HCT116 (cell line): ENCODE measurements at regions not wholly inside any gene's neighbourhood (a gene's known extent, or its start where the extent isn't known, plus 50 kb on each side); places are given as distances from the start of the nearest gene placed in this dataset.

Experiments used
- ATAC-seq: fragments of 200-7000 bp; cut with Tn5 transposase; 2 replicates; pipeline ENCODE4 v1.9.1; 2020; ENCODE audit warnings: mild to moderate bottlenecking, moderate library complexity
- BruUV-seq: library from RNA; stranded (reverse); fragments of 400-500 nt; replicated peaks from 2 replicates; lab custom pipeline; 2021; lab: Mats Ljungman, UMichigan
- CTCF ChIA-PET: fragments of 300-600 bp; sonication (Branson Sonifier 250); formaldehyde crosslinking; loops from one replicate; lab custom pipeline; 2021; ENCODE audit warnings: antibody characterized with exemption; lab: Charles Lee
- POLR2A ChIA-PET: fragments of 300-600, 350-600 bp; sonication (Branson Sonifier 250); formaldehyde crosslinking; loops from one replicate; lab custom pipeline; 2021; ENCODE audit warnings: antibody characterized with exemption; lab: Charles Lee
- RAD21 ChIA-PET, 2 experiments: fragments of 300-600 bp; sonication (Branson Sonifier 250); formaldehyde crosslinking; loops; one replicate each; lab custom pipeline; 2023; ENCODE audit warnings: low total read pairs in 2 of 2; ENCODE audit not compliant: uncharacterized antibody in 2 of 2, unreplicated experiment in 2 of 2, low non-redundant PET in 1 of 2; lab: Charles Lee
- DNase-seq: peaks from one replicate; pipeline ENCODE4 v3.0.0-alpha.2; 2010; ENCODE audit warnings: low read depth, low spot score
- H2AFZ ChIP-seq: fragments of 200-600 bp; shearing (Covaris generic), sonication (generic); 2 replicates; pipeline ENCODE4 v1.6.1; 2017; ENCODE audit warnings: low read depth, mixed run types, mixed read lengths, antibody characterized with exemption, low read length; ENCODE audit not compliant: poor library complexity, severe bottlenecking
- H3K27ac ChIP-seq: 2 replicates; pipeline ENCODE4 v1.5.1; 2012; ENCODE audit warnings: low read depth, low read length
- H3K27me3 ChIP-seq: fragments of 200-600 bp; sonication (generic); 2 replicates; pipeline ENCODE4 v1.6.1; 2016; ENCODE audit warnings: mixed run types, low read length, mixed read lengths; ENCODE audit not compliant: insufficient read depth
- H3K36me3 ChIP-seq, 2 experiments: fragments of 200-500 bp in 1 of 2; fragments of 200-600 bp in 1 of 2; sonication (Bioruptor generic) in 1 of 2; sonication (generic) in 1 of 2; 2 replicates each; pipeline versions ENCODE4 v1.5.1 to v1.6.1; 2014 to 2016; ENCODE audit warnings: low read length in 2 of 2, inconsistent platforms in 1 of 2, mixed read lengths in 1 of 2, mixed run types in 1 of 2; ENCODE audit not compliant: insufficient read depth in 2 of 2, control insufficient read depth in 1 of 2
- H3K4me1 ChIP-seq, 2 experiments: fragments of 200-600 bp in 1 of 2; sonication (generic) in 1 of 2; 2 replicates each; pipeline versions ENCODE4 v1.5.1 to v1.6.1; 2012 to 2017; ENCODE audit warnings: low read length in 2 of 2, inconsistent platforms in 1 of 2, mild to moderate bottlenecking in 1 of 2, mixed read lengths in 1 of 2, mixed run types in 1 of 2, moderate library complexity in 1 of 2; ENCODE audit not compliant: insufficient read depth in 2 of 2, control insufficient read depth in 1 of 2
- H3K4me2 ChIP-seq: fragments of 200-600 bp; sonication (generic); 2 replicates; pipeline ENCODE4 v1.6.1; 2017; ENCODE audit warnings: mixed run types, low read length, mixed read lengths
- H3K4me3 ChIP-seq, 2 experiments: fragments of 200-600 bp in 1 of 2; sonication (generic) in 1 of 2; replicated peaks in 1 of 2; 2 replicates each; pipeline ENCODE4 v1.5.1; 2011 to 2016; ENCODE audit warnings: low read length in 2 of 2, control low read depth in 1 of 2, low read depth in 1 of 2, mild to moderate bottlenecking in 1 of 2, mixed read lengths in 1 of 2, mixed run types in 1 of 2
- H3K79me2 ChIP-seq: fragments of 200-600 bp; sonication (generic); 2 replicates; pipeline ENCODE4 v1.6.1; 2017; ENCODE audit warnings: mild to moderate bottlenecking, mixed run types, low read length, moderate library complexity, mixed read lengths; ENCODE audit not compliant: insufficient read depth
- H3K9ac ChIP-seq: fragments of 200-600 bp; sonication (generic); 2 replicates; pipeline ENCODE4 v1.6.1; 2016; ENCODE audit warnings: low read length, mixed read lengths
- H3K9me2 ChIP-seq: fragments of 200-600 bp; sonication (generic), shearing (Covaris generic); 2 replicates; pipeline ENCODE4 v1.6.1; 2017; ENCODE audit warnings: mixed run types, mild to moderate bottlenecking, moderate library complexity; ENCODE audit not compliant: insufficient read depth
- H3K9me3 ChIP-seq, 2 experiments: fragments of 200-500 bp in 1 of 2; fragments of 200-600 bp in 1 of 2; sonication (Bioruptor generic) in 1 of 2; sonication (generic) in 1 of 2; 2 replicates each; pipeline ENCODE4 v1.6.1; 2014 to 2017; ENCODE audit warnings: low read length in 2 of 2, mixed read lengths in 2 of 2, inconsistent platforms in 1 of 2, low read depth in 1 of 2, mild to moderate bottlenecking in 1 of 2, mixed run types in 1 of 2, moderate library complexity in 1 of 2; ENCODE audit not compliant: control insufficient read depth in 1 of 2, insufficient read depth in 1 of 2
- H4K20me1 ChIP-seq: fragments of 200-600 bp; sonication (generic), shearing (Covaris generic); 2 replicates; pipeline ENCODE4 v1.6.1; 2017; ENCODE audit warnings: mixed run types, mild to moderate bottlenecking, moderate library complexity; ENCODE audit not compliant: insufficient read depth
- CBX3 ChIP-seq: IDR thresholded peaks from 2 replicates; pipeline ENCODE4 v1.6.1; 2012; ENCODE audit warnings: low read depth
- CEBPB ChIP-seq: IDR thresholded peaks from 2 replicates; pipeline ENCODE4 v1.6.1; 2012; ENCODE audit warnings: low read depth
- EGR1 ChIP-seq: IDR thresholded peaks from 2 replicates; pipeline ENCODE4 v1.6.1; 2012; ENCODE audit warnings: low read depth
- ELF1 ChIP-seq: IDR thresholded peaks from 2 replicates; pipeline ENCODE4 v1.6.1; 2012; ENCODE audit warnings: low read depth, borderline replicate concordance
- EZH2 ChIP-seq: fragments of 200-600 bp; sonication (generic); IDR thresholded peaks from 2 replicates; pipeline ENCODE4 v1.6.1; 2017; ENCODE audit warnings: antibody characterized with exemption, mixed run types
- EZH2phosphoT487 ChIP-seq: fragments of 200-600 bp; IDR thresholded peaks from 2 replicates; pipeline ENCODE4 v1.6.1; 2018; ENCODE audit warnings: antibody characterized with exemption, borderline replicate concordance
- FOSL1 ChIP-seq: IDR thresholded peaks from 2 replicates; pipeline ENCODE4 v1.6.1; 2012; ENCODE audit warnings: low read depth
- POLR2A ChIP-seq: IDR thresholded peaks from 2 replicates; pipeline ENCODE4 v1.7.0; 2011; ENCODE audit warnings: borderline replicate concordance; ENCODE audit not compliant: insufficient read depth, insufficient read length; ENCODE audit errors: extremely low read depth
- POLR2AphosphoS5 ChIP-seq: IDR thresholded peaks from 2 replicates; pipeline ENCODE4 v1.6.1; 2011; ENCODE audit warnings: mild to moderate bottlenecking, low read depth, low read length, moderate library complexity
- RAD21 ChIP-seq: IDR thresholded peaks from 2 replicates; pipeline ENCODE4 v1.6.1; 2012; ENCODE audit warnings: low read depth, mild to moderate bottlenecking
- SIN3A ChIP-seq: IDR thresholded peaks from 2 replicates; pipeline ENCODE4 v1.6.1; 2012; ENCODE audit warnings: low read depth
- SP1 ChIP-seq: IDR thresholded peaks from 2 replicates; pipeline ENCODE4 v1.6.1; 2012; ENCODE audit warnings: low read depth
- SRF ChIP-seq: IDR thresholded peaks from 2 replicates; pipeline ENCODE4 v1.6.1; 2012; ENCODE audit warnings: low read depth
- TCF7L2 ChIP-seq: IDR thresholded peaks from 2 replicates; pipeline ENCODE4 v1.7.0; 2011; ENCODE audit warnings: borderline replicate concordance, inconsistent platforms; ENCODE audit not compliant: insufficient read depth, insufficient read length; ENCODE audit errors: extremely low read depth
- YY1 ChIP-seq: IDR thresholded peaks from 2 replicates; pipeline ENCODE4 v1.6.1; 2011; ENCODE audit warnings: low read length, low read depth, moderate library complexity, mild to moderate bottlenecking; ENCODE audit not compliant: insufficient replicate concordance; ENCODE audit errors: extremely low read depth
- ZFX ChIP-seq: fragments of 450-650 bp; IDR thresholded peaks from 2 replicates; pipeline ENCODE4 v1.6.1; 2017
- intact Hi-C: fragments of 100-400 bp; cut with micrococcal nuclease; formaldehyde crosslinking; loops from 2 replicates; pipeline ENCODE4 v1.10.0; 2022
- TF ChIP-seq, protein P1 (sequence below): IDR thresholded peaks from 2 replicates; pipeline ENCODE4 v1.6.1; 2012
- TF ChIP-seq, protein P2 (sequence below): IDR thresholded peaks from 2 replicates; pipeline ENCODE4 v1.6.1; 2012
- TF ChIP-seq, protein P3 (sequence below), 3 experiments: fragments of 200-600 bp in 1 of 3; sonication (generic) in 1 of 3; IDR thresholded peaks in 2 of 3; conservative IDR thresholded peaks in 1 of 3; 2 replicates each; pipeline ENCODE4 v1.5.1; 2012 to 2017; ENCODE audit warnings: low read depth in 2 of 3, low read length in 2 of 3, antibody characterized with exemption in 1 of 3, borderline replicate concordance in 1 of 3, control low read depth in 1 of 3, mild to moderate bottlenecking in 1 of 3, mixed read lengths in 1 of 3, mixed run types in 1 of 3, moderate library complexity in 1 of 3; ENCODE audit not compliant: insufficient read depth in 1 of 3
- TF ChIP-seq, protein P4 (sequence below): IDR thresholded peaks from 2 replicates; pipeline ENCODE4 v1.6.1; 2011; ENCODE audit warnings: mild to moderate bottlenecking, low read length, moderate library complexity; ENCODE audit not compliant: insufficient replicate concordance; ENCODE audit errors: extremely low read depth

DNA sequence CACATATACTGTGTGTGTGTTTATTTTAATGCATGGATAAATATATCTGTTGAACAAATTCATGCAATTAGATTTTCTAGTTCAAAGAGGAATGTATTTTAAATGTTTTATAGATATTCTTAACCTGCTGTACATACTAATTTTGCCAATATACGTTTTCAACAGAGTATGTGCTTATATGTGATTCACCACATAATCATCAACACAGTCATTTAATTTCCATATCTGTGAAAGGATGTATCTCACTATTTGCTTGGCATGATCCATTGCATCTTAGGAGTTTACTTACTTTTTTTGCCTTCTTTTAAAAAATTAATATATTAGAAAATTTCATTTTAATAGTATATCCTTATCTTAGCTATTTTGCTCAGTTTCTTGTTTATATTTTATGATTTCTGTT lies 902.3 kb upstream of the CITED2 start (continued):
- TF ChIP-seq, protein P1, sequence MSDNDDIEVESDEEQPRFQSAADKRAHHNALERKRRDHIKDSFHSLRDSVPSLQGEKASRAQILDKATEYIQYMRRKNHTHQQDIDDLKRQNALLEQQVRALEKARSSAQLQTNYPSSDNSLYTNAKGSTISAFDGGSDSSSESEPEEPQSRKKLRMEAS = no peak
- no peak for TF ChIP-seq EZH2phosphoT487
- TF ChIP-seq, protein P2, sequence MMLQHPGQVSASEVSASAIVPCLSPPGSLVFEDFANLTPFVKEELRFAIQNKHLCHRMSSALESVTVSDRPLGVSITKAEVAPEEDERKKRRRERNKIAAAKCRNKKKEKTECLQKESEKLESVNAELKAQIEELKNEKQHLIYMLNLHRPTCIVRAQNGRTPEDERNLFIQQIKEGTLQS = no peak
- TF ChIP-seq SRF = no peak
- TF ChIP-seq ELF1 = no peak
- no peak for TF ChIP-seq SP1
- no peak for TF ChIP-seq POLR2AphosphoS5
- TF ChIP-seq CBX3 = no peak
- no peak for TF ChIP-seq SIN3A
- TF ChIP-seq YY1 = no peak

DNA sequence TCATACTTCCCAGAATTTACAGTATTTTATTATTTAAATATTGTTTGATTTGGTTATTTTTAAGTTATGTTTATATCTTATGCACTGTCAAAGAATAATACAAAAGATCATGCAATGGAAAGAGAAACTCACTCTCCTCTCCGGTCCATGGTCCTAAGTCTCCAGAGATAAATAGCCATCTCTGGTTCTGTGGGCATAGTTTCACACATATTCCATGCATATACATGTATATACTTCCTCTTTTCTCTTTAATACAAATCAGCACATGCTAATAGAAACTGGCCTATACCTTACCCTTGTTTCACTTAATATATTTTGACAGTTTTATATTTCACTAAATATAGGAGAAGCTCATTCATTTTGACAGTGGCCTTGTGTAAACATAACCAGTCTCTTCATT lies 901.7 kb upstream of the CITED2 start:
- ChIA-PET CTCF (no interaction called here), RAD21 (no interaction called here), POLR2A (no interaction called here)
- Histone ChIP-seq H3K36me3 (no peaks in the 10 kb centered on the region), H4K20me1 (no peaks in the 10 kb centered on the region), H3K79me2 (no peaks in the 10 kb centered on the region), H3K27me3 (no peaks in the 10 kb centered on the region), H3K9me3 (no peaks in the 10 kb centered on the region), H3K4me1 (no peaks in the 10 kb centered on the region), H3K27ac (no peak overlapping the region), H3K4me3 (no peak overlapping the region), H3K9ac (no peak overlapping the region), H3K9me2 (no peaks in the 10 kb centered on the region), H3K4me2 (no peak overlapping the region), H2AFZ (no peak overlapping the region)
- no peak for DNase-seq
- no TSS peak for BruUV-seq
- no peak for ATAC-seq
- intact Hi-C loops = no loop called here
- TF ChIP-seq TCF7L2 = no peak
- no peak for TF ChIP-seq ZFX
- no peak for TF ChIP-seq POLR2A
- no peak for TF ChIP-seq FOSL1
- TF ChIP-seq POLR2AphosphoS5 = no peak
- no peak for TF ChIP-seq SRF
- TF ChIP-seq EZH2phosphoT487 = no peak
- TF ChIP-seq RAD21 = no peak
- no peak for TF ChIP-seq EZH2
- TF ChIP-seq, protein P1 = no peak
- no peak for TF ChIP-seq SIN3A
- no peak for TF ChIP-seq CEBPB
- TF ChIP-seq, protein P3, sequence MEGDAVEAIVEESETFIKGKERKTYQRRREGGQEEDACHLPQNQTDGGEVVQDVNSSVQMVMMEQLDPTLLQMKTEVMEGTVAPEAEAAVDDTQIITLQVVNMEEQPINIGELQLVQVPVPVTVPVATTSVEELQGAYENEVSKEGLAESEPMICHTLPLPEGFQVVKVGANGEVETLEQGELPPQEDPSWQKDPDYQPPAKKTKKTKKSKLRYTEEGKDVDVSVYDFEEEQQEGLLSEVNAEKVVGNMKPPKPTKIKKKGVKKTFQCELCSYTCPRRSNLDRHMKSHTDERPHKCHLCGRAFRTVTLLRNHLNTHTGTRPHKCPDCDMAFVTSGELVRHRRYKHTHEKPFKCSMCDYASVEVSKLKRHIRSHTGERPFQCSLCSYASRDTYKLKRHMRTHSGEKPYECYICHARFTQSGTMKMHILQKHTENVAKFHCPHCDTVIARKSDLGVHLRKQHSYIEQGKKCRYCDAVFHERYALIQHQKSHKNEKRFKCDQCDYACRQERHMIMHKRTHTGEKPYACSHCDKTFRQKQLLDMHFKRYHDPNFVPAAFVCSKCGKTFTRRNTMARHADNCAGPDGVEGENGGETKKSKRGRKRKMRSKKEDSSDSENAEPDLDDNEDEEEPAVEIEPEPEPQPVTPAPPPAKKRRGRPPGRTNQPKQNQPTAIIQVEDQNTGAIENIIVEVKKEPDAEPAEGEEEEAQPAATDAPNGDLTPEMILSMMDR (IDR thresholded peaks at IDR 0.05 in 2 of 3, conservative IDR thresholded peaks at IDR 0.05 in 1 of 3; ENCODE audit: borderline replicate concordance in 1 of 3, insufficient read depth in 1 of 3, low read depth in 2 of 3, low read length in 2 of 3) = no peak
- TF ChIP-seq, protein P4, sequence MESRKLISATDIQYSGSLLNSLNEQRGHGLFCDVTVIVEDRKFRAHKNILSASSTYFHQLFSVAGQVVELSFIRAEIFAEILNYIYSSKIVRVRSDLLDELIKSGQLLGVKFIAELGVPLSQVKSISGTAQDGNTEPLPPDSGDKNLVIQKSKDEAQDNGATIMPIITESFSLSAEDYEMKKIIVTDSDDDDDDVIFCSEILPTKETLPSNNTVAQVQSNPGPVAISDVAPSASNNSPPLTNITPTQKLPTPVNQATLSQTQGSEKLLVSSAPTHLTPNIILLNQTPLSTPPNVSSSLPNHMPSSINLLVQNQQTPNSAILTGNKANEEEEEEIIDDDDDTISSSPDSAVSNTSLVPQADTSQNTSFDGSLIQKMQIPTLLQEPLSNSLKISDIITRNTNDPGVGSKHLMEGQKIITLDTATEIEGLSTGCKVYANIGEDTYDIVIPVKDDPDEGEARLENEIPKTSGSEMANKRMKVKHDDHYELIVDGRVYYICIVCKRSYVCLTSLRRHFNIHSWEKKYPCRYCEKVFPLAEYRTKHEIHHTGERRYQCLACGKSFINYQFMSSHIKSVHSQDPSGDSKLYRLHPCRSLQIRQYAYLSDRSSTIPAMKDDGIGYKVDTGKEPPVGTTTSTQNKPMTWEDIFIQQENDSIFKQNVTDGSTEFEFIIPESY = no peak
- no peak for TF ChIP-seq YY1
- no peak for TF ChIP-seq SP1
- TF ChIP-seq EGR1 = no peak
